Stimulated activated effector memory CD8-positive, alpha-beta T cell treated with anti-CD3 and anti-CD28 coated beads, Interleukin-12 subunit alpha, Interleukin-12 subunit beta, amount 100 ng/mL, for 72 hours (primary cell): ENCODE measurements at regions not wholly inside any gene's neighbourhood (a gene's known extent, or its start where the extent isn't known, plus 50 kb on each side); places are given as distances from the start of the nearest gene placed in this dataset.

Source experiments
- ATAC-seq: fragments of 150-1000 bp; cut with Tn5 transposase; 2 replicates; pipeline ENCODE4 v1.10.0; 2021
- DNase-seq, 2 donors: peaks; one replicate each; pipeline ENCODE4 v3.0.0; 2021 to 2022; ENCODE audit warnings: low spot score in 2 of 2
- H3K27ac Mint-ChIP-seq: one replicate; pipeline ENCODE4 v1.8.0; 2022; ENCODE audit warnings: mild to moderate bottlenecking, mixed read lengths
- H3K36me3 Mint-ChIP-seq: one replicate; pipeline ENCODE4 v1.8.0; 2022; ENCODE audit warnings: mild to moderate bottlenecking, mixed read lengths
- H3K4me1 Mint-ChIP-seq: one replicate; pipeline ENCODE4 v1.8.0; 2022; ENCODE audit warnings: mixed read lengths
- H3K4me3 Mint-ChIP-seq: one replicate; pipeline ENCODE4 v1.8.0; 2022; ENCODE audit warnings: mild to moderate bottlenecking, mixed read lengths
- H3K9me3 Mint-ChIP-seq: one replicate; pipeline ENCODE4 v1.8.0; 2022; ENCODE audit warnings: mixed read lengths

- H3K4me3 Mint-ChIP-seq: no peak overlapping the region
- H3K9me3 Mint-ChIP-seq: peaks cover 10% of the 10 kb centered on the region
- no peak overlapping the region for H3K27ac Mint-ChIP-seq
- no peaks in the 10 kb centered on the region for H3K36me3 Mint-ChIP-seq
- no peaks in the 10 kb centered on the region for H3K4me1 Mint-ChIP-seq
- ATAC-seq (no peak), DNase-seq (no peak)
These were observed 266.8 kb upstream of the PRMT6 start for GRCh38 chr1:106789686-106790085.

- no peak for DNase-seq
- ATAC-seq: no peak
- Mint-ChIP-seq H3K27ac (no peak overlapping the region), H3K9me3 (peaks cover 10% of the 10 kb centered on the region), H3K4me1 (no peaks in the 10 kb centered on the region), H3K36me3 (no peaks in the 10 kb centered on the region), H3K4me3 (no peak overlapping the region)
These were observed 265.4 kb upstream of the PRMT6 start for GRCh38 chr1:106791041-106791440.

- Mint-ChIP-seq H3K9me3 (peaks cover 3% of the 10 kb centered on the region), H3K27ac (no peak overlapping the region), H3K4me3 (no peak overlapping the region), H3K4me1 (no peaks in the 10 kb centered on the region), H3K36me3 (no peaks in the 10 kb centered on the region)
- DNase-seq (no peak), ATAC-seq (no peak)
These were observed 262.8 kb upstream of the PRMT6 start for GRCh38 chr1:106793651-106794050.

- Mint-ChIP-seq H3K4me3 (no peak overlapping the region), H3K9me3 (no peaks in the 10 kb centered on the region), H3K4me1 (no peaks in the 10 kb centered on the region), H3K27ac (no peak overlapping the region), H3K36me3 (no peaks in the 10 kb centered on the region)
- DNase-seq: no peak
- no peak for ATAC-seq
These were observed 257.5 kb upstream of the PRMT6 start for GRCh38 chr1:106798991-106799390.

- no peak for ATAC-seq
- H3K27ac Mint-ChIP-seq: no peak overlapping the region
- H3K9me3 Mint-ChIP-seq: no peaks in the 10 kb centered on the region
- no peaks in the 10 kb centered on the region for H3K36me3 Mint-ChIP-seq
- no peak for DNase-seq
- no peaks in the 10 kb centered on the region for H3K4me1 Mint-ChIP-seq
- H3K4me3 Mint-ChIP-seq: no peak overlapping the region
These were observed 254.3 kb upstream of the PRMT6 start for GRCh38 chr1:106802181-106802580.

- Mint-ChIP-seq H3K36me3 (no peaks in the 10 kb centered on the region), H3K4me3 (no peak overlapping the region), H3K9me3 (peaks cover 18% of the 10 kb centered on the region), H3K4me1 (no peaks in the 10 kb centered on the region), H3K27ac (no peak overlapping the region)
- ATAC-seq: no peak
- DNase-seq: no peak
These were observed 242.1 kb upstream of the PRMT6 start for GRCh38 chr1:106814418-106814817.

- no peak overlapping the region for H3K27ac Mint-ChIP-seq
- no peak for DNase-seq
- no peak overlapping the region for H3K4me3 Mint-ChIP-seq
- no peaks in the 10 kb centered on the region for H3K36me3 Mint-ChIP-seq
- ATAC-seq: no peak
- H3K4me1 Mint-ChIP-seq: no peaks in the 10 kb centered on the region
- H3K9me3 Mint-ChIP-seq: peaks cover 16% of the 10 kb centered on the region
These were observed 238.9 kb upstream of the PRMT6 start for GRCh38 chr1:106817575-106817974.

- H3K9me3 Mint-ChIP-seq: peaks cover 17% of the 10 kb centered on the region
- DNase-seq (no peak), ATAC-seq (no peak)
- H3K4me1 Mint-ChIP-seq: no peaks in the 10 kb centered on the region
- H3K27ac Mint-ChIP-seq: no peak overlapping the region
- H3K36me3 Mint-ChIP-seq: no peaks in the 10 kb centered on the region
- H3K4me3 Mint-ChIP-seq: no peak overlapping the region
These were observed 225.0 kb upstream of the PRMT6 start for GRCh38 chr1:106831511-106831910.

GRCh38 chr1:106836708-106837107, 219.8 kb upstream of the PRMT6 start:
- Mint-ChIP-seq H3K4me3 (no peak overlapping the region), H3K9me3 (peaks cover 13% of the 10 kb centered on the region), H3K27ac (no peak overlapping the region), H3K4me1 (no peaks in the 10 kb centered on the region), H3K36me3 (no peaks in the 10 kb centered on the region)
- DNase-seq (no peak), ATAC-seq (no peak)

GRCh38 chr1:106843518-106843917, 213.0 kb upstream of the PRMT6 start:
- Mint-ChIP-seq H3K4me1 (no peaks in the 10 kb centered on the region), H3K36me3 (no peaks in the 10 kb centered on the region), H3K9me3 (peaks cover 10% of the 10 kb centered on the region), H3K4me3 (no peak overlapping the region), H3K27ac (no peak overlapping the region)
- no peak for ATAC-seq
- no peak for DNase-seq

GRCh38 chr1:106846656-106847055, 209.8 kb upstream of the PRMT6 start:
- H3K4me3 Mint-ChIP-seq: no peak overlapping the region
- H3K27ac Mint-ChIP-seq: no peak overlapping the region
- peaks cover 9% of the 10 kb centered on the region for H3K9me3 Mint-ChIP-seq
- ATAC-seq (no peak), DNase-seq (no peak)
- no peaks in the 10 kb centered on the region for H3K36me3 Mint-ChIP-seq
- H3K4me1 Mint-ChIP-seq: no peaks in the 10 kb centered on the region

GRCh38 chr1:106861110-106861509, 195.4 kb upstream of the PRMT6 start:
- H3K36me3 Mint-ChIP-seq: no peaks in the 10 kb centered on the region
- H3K9me3 Mint-ChIP-seq: peaks cover 9% of the 10 kb centered on the region
- no peaks in the 10 kb centered on the region for H3K4me1 Mint-ChIP-seq
- H3K4me3 Mint-ChIP-seq: no peak overlapping the region
- no peak overlapping the region for H3K27ac Mint-ChIP-seq
- DNase-seq (no peak), ATAC-seq (no peak)

GRCh38 chr1:106868828-106869227, 187.6 kb upstream of the PRMT6 start:
- no peak for DNase-seq
- Mint-ChIP-seq H3K4me3 (no peak overlapping the region), H3K4me1 (no peaks in the 10 kb centered on the region), H3K9me3 (peaks cover 11% of the 10 kb centered on the region), H3K27ac (no peak overlapping the region), H3K36me3 (no peaks in the 10 kb centered on the region)
- no peak for ATAC-seq

GRCh38 chr1:106875622-106876021, 180.9 kb upstream of the PRMT6 start:
- H3K27ac Mint-ChIP-seq: no peak overlapping the region
- no peaks in the 10 kb centered on the region for H3K36me3 Mint-ChIP-seq
- no peak overlapping the region for H3K4me3 Mint-ChIP-seq
- no peaks in the 10 kb centered on the region for H3K4me1 Mint-ChIP-seq
- H3K9me3 Mint-ChIP-seq: peaks cover 18% of the 10 kb centered on the region
- DNase-seq: no peak
- no peak for ATAC-seq

- Mint-ChIP-seq H3K4me3 (no peak overlapping the region), H3K36me3 (no peaks in the 10 kb centered on the region), H3K27ac (no peak overlapping the region), H3K9me3 (peaks cover 18% of the 10 kb centered on the region), H3K4me1 (no peaks in the 10 kb centered on the region)
- ATAC-seq (no peak), DNase-seq (no peak)
These were observed 180.1 kb upstream of the PRMT6 start for GRCh38 chr1:106876384-106876783.

- Mint-ChIP-seq H3K4me1 (no peaks in the 10 kb centered on the region), H3K36me3 (no peaks in the 10 kb centered on the region), H3K4me3 (no peak overlapping the region), H3K9me3 (peaks cover 16% of the 10 kb centered on the region), H3K27ac (no peak overlapping the region)
- DNase-seq (no peak), ATAC-seq (peak; percentile 13)
These were observed 176.9 kb upstream of the PRMT6 start for GRCh38 chr1:106879538-106879937.

GRCh38 chr1:106880226-106880625, 176.2 kb upstream of the PRMT6 start:
- ATAC-seq (no peak), DNase-seq (no peak)
- H3K4me3 Mint-ChIP-seq: no peak overlapping the region
- H3K4me1 Mint-ChIP-seq: no peaks in the 10 kb centered on the region
- no peaks in the 10 kb centered on the region for H3K36me3 Mint-ChIP-seq
- no peak overlapping the region for H3K27ac Mint-ChIP-seq
- peaks cover 16% of the 10 kb centered on the region for H3K9me3 Mint-ChIP-seq
